GM12878 (cell line): ENCODE measurements at regions not wholly inside any gene's neighbourhood (a gene's known extent, or its start where the extent isn't known, plus 50 kb on each side); places are given as distances from the start of the nearest gene placed in this dataset.

Experiments used
- ATAC-seq: fragments of 200-7000 bp; cut with Tn5 transposase; 3 replicates; pipeline ENCODE4 v1.9.1; 2020; ENCODE audit warnings: mild to moderate bottlenecking, moderate library complexity
- BruUV-seq: library from RNA; stranded (reverse); fragments of 400-500 nt; replicated peaks from 2 replicates; lab custom pipeline; 2021; lab: Mats Ljungman, UMichigan
- CTCF ChIA-PET: fragments of 300-600 bp; sonication (Branson Sonifier 250); formaldehyde crosslinking; extraction: SDS; loops from one replicate; lab custom pipeline; 2021; ENCODE audit warnings: inconsistent platforms; lab: Yijun Ruan, JAX
- POLR2A ChIA-PET: fragments of 350-600 bp; formaldehyde crosslinking; extraction: SDS; loops from one replicate; lab custom pipeline; 2021; ENCODE audit warnings: inconsistent platforms; lab: Charles Lee
- RAD21 ChIA-PET: fragments of 300-600 bp; sonication (Branson Sonifier 250); formaldehyde crosslinking; loops from one replicate; lab custom pipeline; 2023; ENCODE audit warnings: antibody characterized with exemption; ENCODE audit not compliant: unreplicated experiment; lab: Charles Lee
- SMC1A ChIA-PET: fragments of 300-600 bp; sonication (Branson Sonifier 250); formaldehyde crosslinking; loops from one replicate; lab custom pipeline; 2023; ENCODE audit not compliant: unreplicated experiment, uncharacterized antibody; lab: Charles Lee
- DNase-seq: peaks from one replicate; pipeline ENCODE4 v3.0.0-alpha.2; 2011; ENCODE audit warnings: low read depth, low spot score
- FAIRE-seq: peaks from 3 replicates; lab custom pipeline; 2011; peaks lifted over from hg19 to GRCh38; lab: Jason Lieb, UNC
- H2AFZ ChIP-seq: 2 replicates; pipeline ENCODE4 v1.6.0; 2011; ENCODE audit warnings: low read depth, low read length, control low read depth; ENCODE audit not compliant: control insufficient read depth
- H3K27ac ChIP-seq: 2 replicates; pipeline ENCODE4 v1.5.1; 2011; ENCODE audit warnings: control low read depth; ENCODE audit not compliant: control insufficient read depth, insufficient read depth
- H3K27me3 ChIP-seq, 2 experiments: replicated peaks in 1 of 2; 2 replicates each; pipeline versions ENCODE4 v1.6.0 to v1.6.1; 2011; ENCODE audit warnings: low read length in 1 of 2; ENCODE audit not compliant: control insufficient read depth in 2 of 2, insufficient read depth in 2 of 2
- H3K36me3 ChIP-seq, 2 experiments: 2 replicates each; pipeline ENCODE4 v1.5.1; 2011; ENCODE audit warnings: low read length in 1 of 2; ENCODE audit not compliant: control insufficient read depth in 2 of 2, insufficient read depth in 2 of 2
- H3K4me1 ChIP-seq: 2 replicates; pipeline ENCODE4 v1.6.1; 2011; ENCODE audit warnings: mild to moderate bottlenecking, low read length, moderate library complexity, mixed read lengths; ENCODE audit not compliant: control insufficient read depth, insufficient read depth
- H3K4me2 ChIP-seq: 2 replicates; pipeline ENCODE4 v1.6.0; 2011; ENCODE audit warnings: control low read depth; ENCODE audit not compliant: control insufficient read depth, insufficient read depth
- H3K4me3 ChIP-seq: fragments of 200-600 bp; sonication (generic); 2 replicates; pipeline ENCODE4 v1.5.1; 2016
- H3K79me2 ChIP-seq: 2 replicates; pipeline ENCODE4 v1.6.0; 2011; ENCODE audit warnings: low read length; ENCODE audit not compliant: control insufficient read depth, insufficient read depth
- H3K9ac ChIP-seq: 2 replicates; pipeline ENCODE4 v1.8.0; 2011; ENCODE audit warnings: low read length, control low read depth, mixed read lengths; ENCODE audit not compliant: control insufficient read depth, insufficient read depth
- H3K9me3 ChIP-seq: replicated peaks from 3 replicates; pipeline ENCODE4 v1.5.1; 2011; ENCODE audit warnings: mild to moderate bottlenecking, low read length; ENCODE audit not compliant: control insufficient read depth, insufficient read depth
- H4K20me1 ChIP-seq: 2 replicates; pipeline ENCODE4 v1.6.0; 2011; ENCODE audit not compliant: control insufficient read depth, insufficient read depth
- CHD1 ChIP-seq: IDR thresholded peaks from 2 replicates; pipeline ENCODE4 v1.6.1; 2012; ENCODE audit warnings: low read depth, low read length, improper control_type of control experiment
- NFYA ChIP-seq: IDR thresholded peaks from 2 replicates; pipeline ENCODE4 v1.6.1; 2011; ENCODE audit warnings: low read depth, mild to moderate bottlenecking, low read length, improper control_type of control experiment, borderline replicate concordance
- NR2C2 ChIP-seq: IDR thresholded peaks from 2 replicates; pipeline ENCODE4 v1.6.1; 2011; ENCODE audit warnings: borderline replicate concordance, low read depth; ENCODE audit not compliant: control insufficient read depth, insufficient read length
- POLR2AphosphoS5 ChIP-seq: IDR thresholded peaks from 2 replicates; pipeline ENCODE4 v1.6.1; 2011; ENCODE audit warnings: mild to moderate bottlenecking, low read length, inconsistent platforms
- RBBP5 ChIP-seq: fragments of 200-600 bp; sonication (generic); conservative IDR thresholded peaks from 2 replicates; pipeline ENCODE4 v1.6.1; 2016
- SIX5 ChIP-seq: IDR thresholded peaks from 2 replicates; pipeline ENCODE4 v1.6.1; 2011; ENCODE audit warnings: mild to moderate bottlenecking, low read depth, low read length, moderate library complexity; ENCODE audit not compliant: severe bottlenecking
- TBL1XR1 ChIP-seq: IDR thresholded peaks from 2 replicates; pipeline ENCODE4 v1.6.1; 2012; ENCODE audit warnings: low read depth, low read length, improper control_type of control experiment
- ZBED1 ChIP-seq: IDR thresholded peaks from 2 replicates; pipeline ENCODE4 v1.6.1; 2016; ENCODE audit warnings: borderline replicate concordance
- WGBS: methylation state at CpG from one replicate; pipeline ENCODE4 v1.1.6; 2016; ENCODE audit warnings: low lambda C conversion rate; ENCODE audit not compliant: insufficient replicate concordance, insufficient coverage; ENCODE audit errors: missing lambda C conversion rate; 5-methylcytosine and 5-hydroxymethylcytosine counted together
- in situ Hi-C: fragments of 300-500 bp; cut with MboI; formaldehyde crosslinking; loops from 9 replicates; pipeline ENCODE4 v1.14.3; 2018; ENCODE audit warnings: mixed read lengths
- intact Hi-C: fragments of 100-400 bp; cut with micrococcal nuclease; formaldehyde crosslinking; loops from one replicate; pipeline ENCODE4 v1.14.2; 2022; ENCODE audit not compliant: unreplicated experiment
- TF ChIP-seq, protein P1 (sequence below): fragments of 450-650 bp; IDR thresholded peaks from 2 replicates; pipeline ENCODE4 v1.6.1; 2017; ENCODE audit warnings: antibody characterized with exemption, mild to moderate bottlenecking, moderate library complexity

DNA sequence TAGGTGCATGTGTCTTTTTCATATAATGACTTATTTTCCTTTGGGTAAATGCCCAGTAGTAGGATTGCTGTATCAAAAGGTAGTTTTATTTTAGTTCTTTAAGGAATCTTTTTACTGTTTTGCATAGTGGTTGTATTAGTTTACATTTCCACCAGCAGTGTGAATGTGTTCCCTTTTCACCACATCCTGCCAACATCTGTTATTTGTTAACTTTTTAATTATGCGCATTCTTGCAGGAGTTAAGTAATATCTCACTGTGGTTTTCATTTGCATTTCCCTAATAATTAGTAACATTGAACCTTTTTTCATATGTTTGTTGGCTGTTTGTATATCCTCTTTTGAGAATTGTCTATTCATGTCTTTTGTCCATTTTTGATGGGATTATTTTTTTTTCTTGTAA lies 1761.9 kb downstream of the PLA2G4A start:
- in situ Hi-C loops = no loop called here
- ChIA-PET CTCF (no interaction called here), POLR2A (no interaction called here), RAD21 (no interaction called here), SMC1A (no interaction called here)
- ATAC-seq (no peak), DNase-seq (no peak), FAIRE-seq (no peak)
- Histone ChIP-seq H3K79me2 (no peaks in the 10 kb centered on the region), H4K20me1 (no peaks in the 10 kb centered on the region), H3K27ac (no peak overlapping the region), H3K36me3 (no peaks in the 10 kb centered on the region), H3K9ac (no peak overlapping the region), H3K4me3 (no peak overlapping the region), H2AFZ (no peak overlapping the region), H3K4me1 (no peaks in the 10 kb centered on the region), H3K27me3 (no peaks in the 10 kb centered on the region), H3K9me3 (no peaks in the 10 kb centered on the region), H3K4me2 (no peak overlapping the region)
- TF ChIP-seq CHD1 (no peak), SIX5 (no peak), NR2C2 (no peak), NFYA (no peak), ZBED1 (no peak), TBL1XR1 (no peak), POLR2AphosphoS5 (no peak), RBBP5 (no peak)
- TF ChIP-seq, protein P1, sequence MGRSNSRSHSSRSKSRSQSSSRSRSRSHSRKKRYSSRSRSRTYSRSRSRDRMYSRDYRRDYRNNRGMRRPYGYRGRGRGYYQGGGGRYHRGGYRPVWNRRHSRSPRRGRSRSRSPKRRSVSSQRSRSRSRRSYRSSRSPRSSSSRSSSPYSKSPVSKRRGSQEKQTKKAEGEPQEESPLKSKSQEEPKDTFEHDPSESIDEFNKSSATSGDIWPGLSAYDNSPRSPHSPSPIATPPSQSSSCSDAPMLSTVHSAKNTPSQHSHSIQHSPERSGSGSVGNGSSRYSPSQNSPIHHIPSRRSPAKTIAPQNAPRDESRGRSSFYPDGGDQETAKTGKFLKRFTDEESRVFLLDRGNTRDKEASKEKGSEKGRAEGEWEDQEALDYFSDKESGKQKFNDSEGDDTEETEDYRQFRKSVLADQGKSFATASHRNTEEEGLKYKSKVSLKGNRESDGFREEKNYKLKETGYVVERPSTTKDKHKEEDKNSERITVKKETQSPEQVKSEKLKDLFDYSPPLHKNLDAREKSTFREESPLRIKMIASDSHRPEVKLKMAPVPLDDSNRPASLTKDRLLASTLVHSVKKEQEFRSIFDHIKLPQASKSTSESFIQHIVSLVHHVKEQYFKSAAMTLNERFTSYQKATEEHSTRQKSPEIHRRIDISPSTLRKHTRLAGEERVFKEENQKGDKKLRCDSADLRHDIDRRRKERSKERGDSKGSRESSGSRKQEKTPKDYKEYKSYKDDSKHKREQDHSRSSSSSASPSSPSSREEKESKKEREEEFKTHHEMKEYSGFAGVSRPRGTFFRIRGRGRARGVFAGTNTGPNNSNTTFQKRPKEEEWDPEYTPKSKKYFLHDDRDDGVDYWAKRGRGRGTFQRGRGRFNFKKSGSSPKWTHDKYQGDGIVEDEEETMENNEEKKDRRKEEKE = no peak
- intact Hi-C loops = no loop called here
- BruUV-seq = no TSS peak
- 90% methylated on average over 1 of the region's 1 CpG for WGBS
